ENCODE measurements at regions not wholly inside any gene's neighbourhood (a gene's known extent, or its start where the extent isn't known, plus 50 kb on each side); places are given as distances from the start of the nearest gene placed in this dataset.

GRCh38 chr2:238634701-238635357, 208.1 kb downstream of the ASB1 start:
- TF ChIP-seq CTCF (IDR thresholded peaks at IDR 0.05) (no peak), POLR2A (IDR thresholded peaks at IDR 0.05) (no peak)

Measured in tibial nerve (tissue), 3 donors.